HL-60 (cell line): ENCODE measurements at regions not wholly inside any gene's neighbourhood (a gene's known extent, or its start where the extent isn't known, plus 50 kb on each side); places are given as distances from the start of the nearest gene placed in this dataset.

Experiments
- DNase-seq, 2 experiments: peaks; one replicate each; pipeline ENCODE4 v3.0.0-alpha.2; 2010 to 2020; ENCODE audit warnings: low read depth in 1 of 2, low spot score in 1 of 2
- H3K27ac ChIP-seq: fragments of 250-450 bp; sonication (Bioruptor Pico); replicated peaks from 2 replicates; pipeline ENCODE4 v1.5.1; 2020; ENCODE audit warnings: mild to moderate bottlenecking, moderate library complexity
- H3K27me3 ChIP-seq: fragments of 250-450 bp; sonication (Bioruptor Pico); 2 replicates; pipeline ENCODE4 v1.5.1; 2021; ENCODE audit warnings: mild to moderate bottlenecking, moderate library complexity; ENCODE audit not compliant: insufficient read depth, poor library complexity, severe bottlenecking
- H3K4me3 ChIP-seq: replicated peaks from 2 replicates; pipeline ENCODE4 v1.5.1; 2011; ENCODE audit warnings: mild to moderate bottlenecking, control low read depth, low read length; ENCODE audit not compliant: insufficient read depth
- CTCF ChIP-seq: IDR thresholded peaks from one replicate; pipeline ENCODE4 v1.5.1; 2011; ENCODE audit warnings: low read length, control low read depth, inconsistent platforms; ENCODE audit not compliant: insufficient read depth
- GABPA ChIP-seq: IDR thresholded peaks from 2 replicates; pipeline ENCODE4 v1.6.1; 2012; ENCODE audit warnings: low read depth
- POLR2AphosphoS5 ChIP-seq: IDR thresholded peaks from 2 replicates; pipeline ENCODE4 v1.6.1; 2012; ENCODE audit warnings: low read depth
- REST ChIP-seq: IDR thresholded peaks from 2 replicates; pipeline ENCODE4 v1.6.1; 2012; ENCODE audit warnings: low read depth; ENCODE audit not compliant: insufficient replicate concordance
- SPI1 ChIP-seq: IDR thresholded peaks from 2 replicates; pipeline ENCODE4 v1.6.1; 2012; ENCODE audit warnings: low read depth, mild to moderate bottlenecking, borderline replicate concordance

DNA sequence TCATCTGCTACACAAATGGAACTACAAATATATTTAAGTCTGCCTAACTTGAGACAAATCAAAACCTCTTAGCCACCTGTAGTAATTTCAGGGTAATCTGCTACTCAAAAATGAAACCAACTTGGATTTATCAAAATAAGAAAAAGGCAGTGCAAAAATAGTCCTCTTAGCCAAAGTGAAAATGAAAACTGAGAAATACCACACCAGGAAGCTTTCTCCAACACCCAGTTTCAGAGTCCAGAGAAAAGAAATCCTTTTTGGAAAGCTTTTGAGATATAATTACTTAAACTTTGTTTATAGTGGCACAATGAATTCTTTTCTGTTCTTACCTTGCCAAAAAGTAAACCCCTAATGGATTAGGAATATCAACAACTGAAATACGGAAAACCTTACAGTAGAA is 990.4 kb downstream of the EFNA5 start:
- Histone ChIP-seq H3K27ac (no peak overlapping the region), H3K4me3 (no peak overlapping the region), H3K27me3 (no peaks in the 10 kb centered on the region)
- DNase-seq: no peak
- TF ChIP-seq POLR2AphosphoS5 (no peak), CTCF (no peak), SPI1 (no peak), REST (no peak), GABPA (no peak)

DNA sequence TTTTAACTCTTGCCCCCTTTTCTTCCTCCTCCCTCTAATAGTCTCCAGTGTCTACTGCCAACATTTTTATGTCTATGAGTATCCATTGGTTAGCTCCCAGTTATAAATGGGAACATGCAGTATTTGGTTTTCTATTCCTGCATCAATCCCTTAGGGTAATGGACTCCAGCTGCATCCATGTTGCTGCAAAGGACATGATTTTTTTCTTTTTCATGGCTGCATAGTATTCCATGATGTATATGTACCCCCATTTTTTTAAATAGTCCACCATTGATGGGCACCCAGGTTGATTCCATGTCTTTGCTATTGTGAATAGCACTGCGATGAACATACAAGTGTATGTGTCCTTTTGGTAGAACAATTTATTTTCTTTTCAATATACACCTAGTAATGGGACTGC is 993.7 kb downstream of the EFNA5 start:
- Histone ChIP-seq H3K4me3 (no peak overlapping the region), H3K27ac (no peak overlapping the region), H3K27me3 (no peaks in the 10 kb centered on the region)
- TF ChIP-seq GABPA: no peak
- TF ChIP-seq REST: no peak
- no peak for TF ChIP-seq CTCF
- no peak for TF ChIP-seq POLR2AphosphoS5
- TF ChIP-seq SPI1: no peak
- DNase-seq: no peak

DNA sequence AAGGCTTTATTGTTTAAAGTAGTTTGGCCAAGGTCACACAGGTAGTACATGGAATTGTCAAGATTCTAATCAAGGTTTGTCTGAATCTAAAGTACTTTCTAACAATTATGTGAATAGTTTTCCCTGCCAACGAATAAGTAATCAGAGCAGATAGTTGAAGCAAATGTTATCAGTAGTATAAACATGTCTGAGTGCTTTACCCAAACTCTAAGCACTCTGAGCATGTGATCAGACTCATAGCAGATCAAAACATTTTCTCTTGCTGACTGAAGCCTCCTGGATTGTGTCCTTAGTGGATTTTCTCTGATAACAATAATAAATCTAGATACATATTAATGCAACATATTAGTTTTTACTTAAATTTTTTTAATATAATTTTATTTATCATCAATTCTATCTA is 995.0 kb downstream of the EFNA5 start:
- Histone ChIP-seq H3K27ac (no peak overlapping the region), H3K27me3 (no peaks in the 10 kb centered on the region), H3K4me3 (no peak overlapping the region)
- no peak for DNase-seq
- TF ChIP-seq SPI1: no peak
- no peak for TF ChIP-seq GABPA
- TF ChIP-seq REST: no peak
- TF ChIP-seq POLR2AphosphoS5: no peak
- TF ChIP-seq CTCF: no peak
